ENCODE measurements at regions not wholly inside any gene's neighbourhood (a gene's known extent, or its start where the extent isn't known, plus 50 kb on each side); places are given as distances from the start of the nearest gene placed in this dataset.

- Mint-ChIP-seq H3K4me1 (no peaks in the 10 kb centered on the region), H3K9me3 (peaks cover 29% of the 10 kb centered on the region), H3K27me3 (ENCODE audit: insufficient read depth, low read depth, poor library complexity) (no peaks in the 10 kb centered on the region), H3K27ac (no peak overlapping the region), H3K4me3 (no peak overlapping the region), H3K36me3 (ENCODE audit: low read depth) (peaks cover 20% of the 10 kb centered on the region; the same call in 2 of the 3 replicates)
- Histone ChIP-seq H3K4me3 (no peak overlapping the region), H3K27me3 (ENCODE audit: insufficient read depth) (no peaks in the 10 kb centered on the region), H2AFZ (no peak overlapping the region), H3F3A (replicated peaks; ENCODE audit: low read depth) (no peaks in the 10 kb centered on the region), H3K79me2 (replicated peaks; ENCODE audit: insufficient read depth) (no peaks in the 10 kb centered on the region), H3K4me2 (no peak overlapping the region), H3K27ac (ENCODE audit: low read depth) (no peak overlapping the region), H3K4me1 (ENCODE audit: insufficient read depth) (no peaks in the 10 kb centered on the region), H4K20me1 (replicated peaks; ENCODE audit: insufficient read depth) (no peaks in the 10 kb centered on the region), H3K9me2 (ENCODE audit: insufficient read depth) (no peaks in the 10 kb centered on the region), H3K36me3 (ENCODE audit: insufficient read depth) (no peaks in the 10 kb centered on the region)
- no peak for DNase-seq (ENCODE audit: low spot score)
- no peak for ATAC-seq
- TF ChIP-seq REST (IDR thresholded peaks at IDR 0.05; ENCODE audit: unreplicated experiment) (no peak), NANOG (IDR thresholded peaks at IDR 0.05; ENCODE audit: borderline replicate concordance) (no peak), ZNF331 (CRISPR knock-in tag; IDR thresholded peaks at IDR 0.05; ENCODE audit: low read depth) (no peak), ETS1 (IDR thresholded peaks at IDR 0.05) (no peak), JUNB (IDR thresholded peaks at IDR 0.05; ENCODE audit: unreplicated experiment) (no peak), ZNF462 (CRISPR knock-in tag; IDR thresholded peaks at IDR 0.05) (no peak), EZH2 (IDR thresholded peaks at IDR 0.05; ENCODE audit: low read depth, unreplicated experiment) (no peak), ZNF114 (CRISPR knock-in tag; IDR thresholded peaks at IDR 0.05) (no peak), EZH2phosphoT487 (IDR thresholded peaks at IDR 0.05; ENCODE audit: unreplicated experiment) (no peak), CTCF (conservative IDR thresholded peaks at IDR 0.05; ENCODE audit: low read depth in 2 of 2) (no peak), POLR2AphosphoS5 (IDR thresholded peaks at IDR 0.05; ENCODE audit: low read depth) (no peak), STAT1 (IDR thresholded peaks at IDR 0.05; ENCODE audit: unreplicated experiment) (no peak), CREB1 (CRISPR knock-in tag; IDR thresholded peaks at IDR 0.05; ENCODE audit: low read depth) (no peak)
Measured at GRCh38 chr12:40587970-40588369, 104.3 kb upstream of the CNTN1 start.

Data from GM23338 (cell line).